HCT116 (cell line): ENCODE measurements at regions not wholly inside any gene's neighbourhood (a gene's known extent, or its start where the extent isn't known, plus 50 kb on each side); places are given as distances from the start of the nearest gene placed in this dataset.

Experiments used
- ATAC-seq: fragments of 200-7000 bp; cut with Tn5 transposase; 2 replicates; pipeline ENCODE4 v1.9.1; 2020; ENCODE audit warnings: mild to moderate bottlenecking, moderate library complexity
- BruUV-seq: library from RNA; stranded (reverse); fragments of 400-500 nt; replicated peaks from 2 replicates; lab custom pipeline; 2021; lab: Mats Ljungman, UMichigan
- CTCF ChIA-PET: fragments of 300-600 bp; sonication (Branson Sonifier 250); formaldehyde crosslinking; loops from one replicate; lab custom pipeline; 2021; ENCODE audit warnings: antibody characterized with exemption; lab: Charles Lee
- POLR2A ChIA-PET: fragments of 300-600, 350-600 bp; sonication (Branson Sonifier 250); formaldehyde crosslinking; loops from one replicate; lab custom pipeline; 2021; ENCODE audit warnings: antibody characterized with exemption; lab: Charles Lee
- RAD21 ChIA-PET, 2 experiments: fragments of 300-600 bp; sonication (Branson Sonifier 250); formaldehyde crosslinking; loops; one replicate each; lab custom pipeline; 2023; ENCODE audit warnings: low total read pairs in 2 of 2; ENCODE audit not compliant: uncharacterized antibody in 2 of 2, unreplicated experiment in 2 of 2, low non-redundant PET in 1 of 2; lab: Charles Lee
- DNase-seq: peaks from one replicate; pipeline ENCODE4 v3.0.0-alpha.2; 2010; ENCODE audit warnings: low read depth, low spot score
- H2AFZ ChIP-seq: fragments of 200-600 bp; shearing (Covaris generic), sonication (generic); 2 replicates; pipeline ENCODE4 v1.6.1; 2017; ENCODE audit warnings: low read depth, mixed run types, mixed read lengths, antibody characterized with exemption, low read length; ENCODE audit not compliant: poor library complexity, severe bottlenecking
- H3K27ac ChIP-seq: 2 replicates; pipeline ENCODE4 v1.5.1; 2012; ENCODE audit warnings: low read depth, low read length
- H3K27me3 ChIP-seq: fragments of 200-600 bp; sonication (generic); 2 replicates; pipeline ENCODE4 v1.6.1; 2016; ENCODE audit warnings: mixed run types, low read length, mixed read lengths; ENCODE audit not compliant: insufficient read depth
- H3K36me3 ChIP-seq, 2 experiments: fragments of 200-500 bp in 1 of 2; fragments of 200-600 bp in 1 of 2; sonication (Bioruptor generic) in 1 of 2; sonication (generic) in 1 of 2; 2 replicates each; pipeline versions ENCODE4 v1.5.1 to v1.6.1; 2014 to 2016; ENCODE audit warnings: low read length in 2 of 2, inconsistent platforms in 1 of 2, mixed read lengths in 1 of 2, mixed run types in 1 of 2; ENCODE audit not compliant: insufficient read depth in 2 of 2, control insufficient read depth in 1 of 2
- H3K4me1 ChIP-seq, 2 experiments: fragments of 200-600 bp in 1 of 2; sonication (generic) in 1 of 2; 2 replicates each; pipeline versions ENCODE4 v1.5.1 to v1.6.1; 2012 to 2017; ENCODE audit warnings: low read length in 2 of 2, inconsistent platforms in 1 of 2, mild to moderate bottlenecking in 1 of 2, mixed read lengths in 1 of 2, mixed run types in 1 of 2, moderate library complexity in 1 of 2; ENCODE audit not compliant: insufficient read depth in 2 of 2, control insufficient read depth in 1 of 2
- H3K4me2 ChIP-seq: fragments of 200-600 bp; sonication (generic); 2 replicates; pipeline ENCODE4 v1.6.1; 2017; ENCODE audit warnings: mixed run types, low read length, mixed read lengths
- H3K4me3 ChIP-seq, 2 experiments: fragments of 200-600 bp in 1 of 2; sonication (generic) in 1 of 2; replicated peaks in 1 of 2; 2 replicates each; pipeline ENCODE4 v1.5.1; 2011 to 2016; ENCODE audit warnings: low read length in 2 of 2, control low read depth in 1 of 2, low read depth in 1 of 2, mild to moderate bottlenecking in 1 of 2, mixed read lengths in 1 of 2, mixed run types in 1 of 2
- H3K79me2 ChIP-seq: fragments of 200-600 bp; sonication (generic); 2 replicates; pipeline ENCODE4 v1.6.1; 2017; ENCODE audit warnings: mild to moderate bottlenecking, mixed run types, low read length, moderate library complexity, mixed read lengths; ENCODE audit not compliant: insufficient read depth
- H3K9ac ChIP-seq: fragments of 200-600 bp; sonication (generic); 2 replicates; pipeline ENCODE4 v1.6.1; 2016; ENCODE audit warnings: low read length, mixed read lengths
- H3K9me2 ChIP-seq: fragments of 200-600 bp; sonication (generic), shearing (Covaris generic); 2 replicates; pipeline ENCODE4 v1.6.1; 2017; ENCODE audit warnings: mixed run types, mild to moderate bottlenecking, moderate library complexity; ENCODE audit not compliant: insufficient read depth
- H3K9me3 ChIP-seq, 2 experiments: fragments of 200-500 bp in 1 of 2; fragments of 200-600 bp in 1 of 2; sonication (Bioruptor generic) in 1 of 2; sonication (generic) in 1 of 2; 2 replicates each; pipeline ENCODE4 v1.6.1; 2014 to 2017; ENCODE audit warnings: low read length in 2 of 2, mixed read lengths in 2 of 2, inconsistent platforms in 1 of 2, low read depth in 1 of 2, mild to moderate bottlenecking in 1 of 2, mixed run types in 1 of 2, moderate library complexity in 1 of 2; ENCODE audit not compliant: control insufficient read depth in 1 of 2, insufficient read depth in 1 of 2
- H4K20me1 ChIP-seq: fragments of 200-600 bp; sonication (generic), shearing (Covaris generic); 2 replicates; pipeline ENCODE4 v1.6.1; 2017; ENCODE audit warnings: mixed run types, mild to moderate bottlenecking, moderate library complexity; ENCODE audit not compliant: insufficient read depth
- EGR1 ChIP-seq: IDR thresholded peaks from 2 replicates; pipeline ENCODE4 v1.6.1; 2012; ENCODE audit warnings: low read depth
- ELF1 ChIP-seq: IDR thresholded peaks from 2 replicates; pipeline ENCODE4 v1.6.1; 2012; ENCODE audit warnings: low read depth, borderline replicate concordance
- EZH2 ChIP-seq: fragments of 200-600 bp; sonication (generic); IDR thresholded peaks from 2 replicates; pipeline ENCODE4 v1.6.1; 2017; ENCODE audit warnings: antibody characterized with exemption, mixed run types
- EZH2phosphoT487 ChIP-seq: fragments of 200-600 bp; IDR thresholded peaks from 2 replicates; pipeline ENCODE4 v1.6.1; 2018; ENCODE audit warnings: antibody characterized with exemption, borderline replicate concordance
- POLR2A ChIP-seq: IDR thresholded peaks from 2 replicates; pipeline ENCODE4 v1.7.0; 2011; ENCODE audit warnings: borderline replicate concordance; ENCODE audit not compliant: insufficient read depth, insufficient read length; ENCODE audit errors: extremely low read depth
- POLR2AphosphoS5 ChIP-seq: IDR thresholded peaks from 2 replicates; pipeline ENCODE4 v1.6.1; 2011; ENCODE audit warnings: mild to moderate bottlenecking, low read depth, low read length, moderate library complexity
- SP1 ChIP-seq: IDR thresholded peaks from 2 replicates; pipeline ENCODE4 v1.6.1; 2012; ENCODE audit warnings: low read depth
- SRF ChIP-seq: IDR thresholded peaks from 2 replicates; pipeline ENCODE4 v1.6.1; 2012; ENCODE audit warnings: low read depth
- ZNF274 ChIP-seq: fragments of 200-500 bp; sonication (Bioruptor generic); IDR thresholded peaks from 2 replicates; pipeline ENCODE4 v1.6.1; 2014; ENCODE audit warnings: mild to moderate bottlenecking, low read depth, low read length, inconsistent platforms
- intact Hi-C: fragments of 100-400 bp; cut with micrococcal nuclease; formaldehyde crosslinking; loops from 2 replicates; pipeline ENCODE4 v1.10.0; 2022
- TF ChIP-seq, protein P1 (sequence below): IDR thresholded peaks from 2 replicates; pipeline ENCODE4 v1.6.1; 2012; ENCODE audit warnings: low read depth
- TF ChIP-seq, protein P2 (sequence below), 3 experiments: fragments of 200-600 bp in 1 of 3; sonication (generic) in 1 of 3; IDR thresholded peaks in 2 of 3; conservative IDR thresholded peaks in 1 of 3; 2 replicates each; pipeline ENCODE4 v1.5.1; 2012 to 2017; ENCODE audit warnings: low read depth in 2 of 3, low read length in 2 of 3, antibody characterized with exemption in 1 of 3, borderline replicate concordance in 1 of 3, control low read depth in 1 of 3, mild to moderate bottlenecking in 1 of 3, mixed read lengths in 1 of 3, mixed run types in 1 of 3, moderate library complexity in 1 of 3; ENCODE audit not compliant: insufficient read depth in 1 of 3
- TF ChIP-seq, protein P3 (sequence below): IDR thresholded peaks from 2 replicates; pipeline ENCODE4 v1.6.1; 2012

DNA sequence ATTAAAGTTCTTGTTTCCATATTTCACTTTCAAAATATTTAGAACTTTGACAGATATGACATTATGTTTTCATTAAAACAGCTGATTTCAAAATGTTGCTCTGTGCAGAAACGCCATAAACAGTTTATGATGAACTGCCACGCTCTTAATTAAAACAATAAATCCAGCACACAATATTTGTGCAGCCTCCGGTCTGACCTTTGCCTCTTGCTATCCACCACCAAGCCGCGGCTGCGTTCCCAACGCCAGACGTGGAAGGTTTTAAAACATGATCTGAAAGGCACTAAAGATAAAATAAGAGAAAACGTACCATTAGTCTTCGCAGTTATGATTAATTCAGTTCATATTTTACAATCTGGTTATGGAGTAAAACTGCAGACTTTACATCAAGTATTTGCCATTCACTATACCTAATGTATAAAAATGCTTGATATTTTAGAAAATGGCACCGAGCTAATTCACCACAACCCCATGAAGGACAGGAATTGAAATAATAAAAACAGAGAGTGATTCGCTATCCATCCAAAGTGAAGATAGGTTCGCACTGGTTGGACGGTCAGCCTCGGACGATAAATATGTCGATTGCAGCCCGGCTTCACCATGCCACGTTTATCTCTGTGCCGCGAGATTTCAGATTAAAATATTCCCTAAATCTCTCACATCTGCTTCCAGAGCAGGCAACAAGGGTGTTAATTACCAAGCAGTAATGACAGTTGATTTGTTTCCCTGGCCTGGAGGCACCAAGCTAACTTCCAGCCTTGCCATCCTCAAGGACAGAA lies 103.3 kb upstream of the ZNF507 start:
- ChIA-PET POLR2A (no interaction called here), RAD21 (no interaction called here), CTCF (no interaction called here)
- BruUV-seq = no TSS peak
- Histone ChIP-seq H3K4me2 (no peak overlapping the region), H3K4me1 (no peaks in the 10 kb centered on the region), H2AFZ (no peak overlapping the region), H3K9me2 (no peaks in the 10 kb centered on the region), H3K36me3 (no peaks in the 10 kb centered on the region), H3K9me3 (no peaks in the 10 kb centered on the region), H3K4me3 (no peak overlapping the region), H3K79me2 (no peaks in the 10 kb centered on the region), H3K27ac (no peak overlapping the region), H3K27me3 (no peaks in the 10 kb centered on the region), H3K9ac (no peak overlapping the region), H4K20me1 (no peaks in the 10 kb centered on the region)
- TF ChIP-seq ELF1 = no peak
- TF ChIP-seq POLR2AphosphoS5 = no peak
- TF ChIP-seq, protein P1, sequence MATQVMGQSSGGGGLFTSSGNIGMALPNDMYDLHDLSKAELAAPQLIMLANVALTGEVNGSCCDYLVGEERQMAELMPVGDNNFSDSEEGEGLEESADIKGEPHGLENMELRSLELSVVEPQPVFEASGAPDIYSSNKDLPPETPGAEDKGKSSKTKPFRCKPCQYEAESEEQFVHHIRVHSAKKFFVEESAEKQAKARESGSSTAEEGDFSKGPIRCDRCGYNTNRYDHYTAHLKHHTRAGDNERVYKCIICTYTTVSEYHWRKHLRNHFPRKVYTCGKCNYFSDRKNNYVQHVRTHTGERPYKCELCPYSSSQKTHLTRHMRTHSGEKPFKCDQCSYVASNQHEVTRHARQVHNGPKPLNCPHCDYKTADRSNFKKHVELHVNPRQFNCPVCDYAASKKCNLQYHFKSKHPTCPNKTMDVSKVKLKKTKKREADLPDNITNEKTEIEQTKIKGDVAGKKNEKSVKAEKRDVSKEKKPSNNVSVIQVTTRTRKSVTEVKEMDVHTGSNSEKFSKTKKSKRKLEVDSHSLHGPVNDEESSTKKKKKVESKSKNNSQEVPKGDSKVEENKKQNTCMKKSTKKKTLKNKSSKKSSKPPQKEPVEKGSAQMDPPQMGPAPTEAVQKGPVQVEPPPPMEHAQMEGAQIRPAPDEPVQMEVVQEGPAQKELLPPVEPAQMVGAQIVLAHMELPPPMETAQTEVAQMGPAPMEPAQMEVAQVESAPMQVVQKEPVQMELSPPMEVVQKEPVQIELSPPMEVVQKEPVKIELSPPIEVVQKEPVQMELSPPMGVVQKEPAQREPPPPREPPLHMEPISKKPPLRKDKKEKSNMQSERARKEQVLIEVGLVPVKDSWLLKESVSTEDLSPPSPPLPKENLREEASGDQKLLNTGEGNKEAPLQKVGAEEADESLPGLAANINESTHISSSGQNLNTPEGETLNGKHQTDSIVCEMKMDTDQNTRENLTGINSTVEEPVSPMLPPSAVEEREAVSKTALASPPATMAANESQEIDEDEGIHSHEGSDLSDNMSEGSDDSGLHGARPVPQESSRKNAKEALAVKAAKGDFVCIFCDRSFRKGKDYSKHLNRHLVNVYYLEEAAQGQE = no peak
- TF ChIP-seq EZH2 = no peak
- TF ChIP-seq POLR2A = no peak
- TF ChIP-seq SP1 = no peak
- no peak for TF ChIP-seq EZH2phosphoT487
- no peak for TF ChIP-seq SRF
- TF ChIP-seq EGR1 = no peak
- TF ChIP-seq, protein P2, sequence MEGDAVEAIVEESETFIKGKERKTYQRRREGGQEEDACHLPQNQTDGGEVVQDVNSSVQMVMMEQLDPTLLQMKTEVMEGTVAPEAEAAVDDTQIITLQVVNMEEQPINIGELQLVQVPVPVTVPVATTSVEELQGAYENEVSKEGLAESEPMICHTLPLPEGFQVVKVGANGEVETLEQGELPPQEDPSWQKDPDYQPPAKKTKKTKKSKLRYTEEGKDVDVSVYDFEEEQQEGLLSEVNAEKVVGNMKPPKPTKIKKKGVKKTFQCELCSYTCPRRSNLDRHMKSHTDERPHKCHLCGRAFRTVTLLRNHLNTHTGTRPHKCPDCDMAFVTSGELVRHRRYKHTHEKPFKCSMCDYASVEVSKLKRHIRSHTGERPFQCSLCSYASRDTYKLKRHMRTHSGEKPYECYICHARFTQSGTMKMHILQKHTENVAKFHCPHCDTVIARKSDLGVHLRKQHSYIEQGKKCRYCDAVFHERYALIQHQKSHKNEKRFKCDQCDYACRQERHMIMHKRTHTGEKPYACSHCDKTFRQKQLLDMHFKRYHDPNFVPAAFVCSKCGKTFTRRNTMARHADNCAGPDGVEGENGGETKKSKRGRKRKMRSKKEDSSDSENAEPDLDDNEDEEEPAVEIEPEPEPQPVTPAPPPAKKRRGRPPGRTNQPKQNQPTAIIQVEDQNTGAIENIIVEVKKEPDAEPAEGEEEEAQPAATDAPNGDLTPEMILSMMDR (IDR thresholded peaks at IDR 0.05 in 2 of 3, conservative IDR thresholded peaks at IDR 0.05 in 1 of 3; ENCODE audit: borderline replicate concordance in 1 of 3, insufficient read depth in 1 of 3, low read depth in 2 of 3, low read length in 2 of 3) = no peak
- no peak for TF ChIP-seq ZNF274
- TF ChIP-seq, protein P3, sequence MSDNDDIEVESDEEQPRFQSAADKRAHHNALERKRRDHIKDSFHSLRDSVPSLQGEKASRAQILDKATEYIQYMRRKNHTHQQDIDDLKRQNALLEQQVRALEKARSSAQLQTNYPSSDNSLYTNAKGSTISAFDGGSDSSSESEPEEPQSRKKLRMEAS = no peak
- intact Hi-C loops = no loop called here
- ATAC-seq = no peak
- no peak for DNase-seq
